Occipital lobe (tissue), 2 donors: ENCODE measurements at regions not wholly inside any gene's neighbourhood (a gene's known extent, or its start where the extent isn't known, plus 50 kb on each side); places are given as distances from the start of the nearest gene placed in this dataset. TPM values are rescaled to one million over a fixed set of nuclear protein-coding genes. Genes with fewer than 3 reads are reported as not detected.

Source experiments
- DNase-seq: peaks from one replicate; lab custom pipeline; 2025; lab: John Stamatoyannopoulos, UW
- small RNA-seq: library from RNA; depleted of rRNA; stranded (forward); fragments of <200 nt; gene quantifications from one replicate; pipeline ENCODE3, GENCODE V24; 2014

DNA sequence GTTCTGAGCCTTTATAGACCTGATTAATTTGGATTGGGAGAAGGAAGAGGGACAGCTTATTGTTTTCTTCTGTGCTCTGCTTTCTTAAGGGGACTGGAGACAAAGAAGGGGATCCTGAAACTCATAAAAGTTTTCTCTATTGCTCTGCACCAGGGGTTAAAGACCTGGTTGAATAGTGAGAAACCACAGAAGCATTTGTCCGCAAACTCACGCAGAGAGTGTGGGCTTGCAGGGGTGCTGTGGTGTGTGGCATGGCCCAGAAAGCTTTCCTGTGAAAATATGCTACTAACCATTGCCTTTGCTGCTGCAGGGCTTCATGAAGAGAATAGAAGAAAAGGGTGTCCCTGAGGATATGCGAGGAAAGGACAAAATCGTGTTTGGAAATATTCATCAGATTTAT lies 73.1 kb upstream of the UMPS start:
- DNase-seq: no peak

DNA sequence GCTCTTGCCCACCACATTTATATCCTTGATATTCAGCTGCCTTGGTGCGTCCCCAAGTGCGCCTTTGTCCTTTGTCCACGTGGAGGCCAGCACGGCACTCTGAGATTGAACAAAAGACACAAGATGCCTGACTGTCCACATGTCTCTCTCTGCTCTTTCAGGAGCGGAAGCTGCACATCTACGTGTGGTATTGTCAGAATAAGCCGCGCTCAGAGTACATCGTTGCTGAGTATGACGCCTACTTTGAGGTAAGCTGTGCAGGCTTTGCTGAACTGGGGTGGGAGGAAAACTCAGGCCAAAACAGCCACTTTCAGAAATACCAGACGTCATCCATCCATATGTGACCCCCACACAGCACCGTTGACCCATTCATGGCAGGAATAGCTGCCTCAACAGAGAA lies 72.0 kb upstream of the UMPS start:
- DNase-seq: no peak

DNA sequence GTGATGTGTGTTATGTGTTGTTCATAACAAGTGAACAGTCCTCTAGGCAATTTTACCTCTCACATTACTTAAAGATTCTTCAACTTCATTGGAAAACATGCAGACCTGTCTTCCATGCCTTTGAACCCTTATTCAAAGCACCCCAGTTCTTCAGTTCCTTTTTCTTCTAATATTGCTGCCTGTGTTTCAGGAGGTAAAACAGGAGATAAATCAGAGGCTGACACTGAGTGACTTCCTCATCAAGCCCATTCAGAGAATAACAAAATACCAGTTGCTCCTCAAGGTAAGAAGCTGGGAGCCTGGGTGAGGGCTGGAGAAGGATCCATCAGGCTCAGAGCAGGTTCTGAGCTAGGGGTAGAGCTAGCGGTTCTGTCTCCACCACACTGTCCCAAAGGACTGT lies 71.1 kb upstream of the UMPS start:
- DNase-seq: no peak

GRCh38 chr3:124660599-124660998 lies 69.7 kb upstream of the UMPS start:
- DNase-seq: no peak

- no peak for DNase-seq
Measured at GRCh38 chr3:124663690-124664089, 66.6 kb upstream of the UMPS start.

GRCh38 chr3:124664804-124665203 lies 65.4 kb upstream of the UMPS start:
- no peak for DNase-seq

DNA sequence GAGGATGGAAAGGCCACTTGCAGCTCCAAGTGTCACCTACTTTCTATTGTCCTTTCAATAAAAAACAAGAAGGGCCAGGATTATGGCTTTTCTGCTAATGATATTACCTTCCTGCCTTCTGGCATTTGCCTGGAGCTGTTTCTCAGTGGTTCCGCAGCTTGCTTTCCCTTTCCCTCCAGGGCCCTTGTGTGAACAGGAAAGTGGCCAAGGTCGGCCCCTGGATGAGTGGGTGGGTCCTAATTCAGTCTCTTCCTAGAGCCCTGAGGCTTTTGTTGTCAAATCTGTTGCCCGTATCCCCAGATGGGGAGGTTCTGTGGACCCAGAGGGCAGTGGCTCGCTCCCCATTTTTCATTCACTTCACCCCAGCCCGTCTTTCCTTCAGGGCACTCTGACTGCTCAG lies 64.2 kb upstream of the UMPS start:
- DNase-seq: no peak

- no peak for DNase-seq
Measured at GRCh38 chr3:124669470-124669869, 60.8 kb upstream of the UMPS start.

DNA sequence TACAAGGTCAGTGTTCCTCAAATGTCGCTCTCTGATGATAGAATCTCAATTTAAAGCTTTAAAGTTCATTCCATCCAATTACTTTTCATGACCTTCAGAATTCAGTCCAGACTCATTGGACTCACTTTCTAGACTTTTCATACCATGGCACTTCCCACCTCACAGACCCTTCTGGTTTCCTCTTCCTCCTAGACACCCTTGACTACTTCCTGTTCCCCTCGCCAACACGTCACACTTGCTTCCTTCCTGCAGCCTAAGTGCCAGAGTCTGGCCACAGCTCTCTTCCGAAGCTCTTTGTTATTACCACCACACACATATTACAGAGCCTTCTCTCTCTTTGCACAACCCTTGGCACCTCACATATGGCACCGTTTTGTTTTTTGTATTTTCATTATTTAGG lies 59.1 kb upstream of the UMPS start:
- DNase-seq: no peak

DNA sequence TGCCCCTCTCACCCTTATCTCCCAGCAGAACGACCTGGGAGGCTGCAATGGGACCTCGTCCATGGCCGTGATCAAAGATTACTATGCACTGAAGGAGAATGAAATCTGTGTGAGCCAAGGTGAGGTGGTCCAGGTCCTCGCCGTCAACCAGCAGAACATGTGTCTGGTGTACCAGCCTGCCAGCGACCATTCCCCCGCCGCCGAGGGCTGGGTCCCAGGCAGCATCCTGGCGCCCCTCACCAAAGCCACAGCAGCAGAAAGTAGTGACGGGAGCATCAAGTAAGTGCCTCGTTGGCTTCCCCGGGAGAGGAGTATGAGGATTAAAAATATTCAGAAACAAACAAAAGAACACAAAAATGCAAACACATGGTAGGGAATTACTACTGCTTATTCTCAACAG lies 55.9 kb upstream of the UMPS start:
- no peak for DNase-seq

- no peak for DNase-seq
Measured at GRCh38 chr3:124676236-124676635, 54.0 kb upstream of the UMPS start.

- no peak for DNase-seq
Measured at GRCh38 chr3:124679048-124679638, 51.1 kb upstream of the UMPS start.

Small RNA genes in the stretch of these regions (small RNA-seq; reads per million reads assigned to genes)
- 2.3 reads per million, percentile 85 among the genes with 10 or more reads in this experiment for gene MIR5002
- not detected for gene MIR6083
- not detected for gene RNU6-143P
